HG03521 (cell line): ENCODE measurements at regions not wholly inside any gene's neighbourhood (a gene's known extent, or its start where the extent isn't known, plus 50 kb on each side); places are given as distances from the start of the nearest gene placed in this dataset.

Experiments used
- ATAC-seq: cut with Tn5 transposase; IDR thresholded peaks from one replicate; pipeline ENCODE4 v1.9.1; 2021; ENCODE audit warnings: mild to moderate bottlenecking, moderate library complexity; ENCODE audit not compliant: unreplicated experiment

- ATAC-seq = no peak
Observed at GRCh38 chr11:92423115-92424034, 198.8 kb downstream of the FAT3 start.

- no peak for ATAC-seq
Observed at GRCh38 chr11:92424281-92424680, 199.7 kb downstream of the FAT3 start.

- ATAC-seq = no peak
Observed at GRCh38 chr11:92425127-92425526, 200.5 kb downstream of the FAT3 start.

GRCh38 chr11:92432515-92432914 lies 207.9 kb downstream of the FAT3 start:
- ATAC-seq = no peak

GRCh38 chr11:92436034-92436920 lies 211.7 kb downstream of the FAT3 start:
- no peak for ATAC-seq

GRCh38 chr11:92439133-92439532 lies 214.5 kb downstream of the FAT3 start:
- no peak for ATAC-seq

- no peak for ATAC-seq
Observed at GRCh38 chr11:92440701-92441442, 216.3 kb downstream of the FAT3 start.

GRCh38 chr11:92441443-92441726 lies 216.8 kb downstream of the FAT3 start:
- no peak for ATAC-seq

- ATAC-seq = no peak
Observed at GRCh38 chr11:92443199-92443598, 218.6 kb downstream of the FAT3 start.

GRCh38 chr11:92447586-92447985 lies 223.0 kb downstream of the FAT3 start:
- no peak for ATAC-seq

- ATAC-seq = no peak
Observed at GRCh38 chr11:92449222-92449621, 224.6 kb downstream of the FAT3 start.

GRCh38 chr11:92449780-92450179 lies 225.2 kb downstream of the FAT3 start:
- ATAC-seq = no peak

GRCh38 chr11:92451063-92451462 lies 226.4 kb downstream of the FAT3 start:
- no peak for ATAC-seq

- ATAC-seq = no peak
Observed at GRCh38 chr11:92453055-92453454, 228.4 kb downstream of the FAT3 start.

- ATAC-seq = no peak
Observed at GRCh38 chr11:92455210-92455790, 230.7 kb downstream of the FAT3 start.

- no peak for ATAC-seq
Observed at GRCh38 chr11:92457250-92457649, 232.6 kb downstream of the FAT3 start.

- no peak for ATAC-seq
Observed at GRCh38 chr11:92458486-92458885, 233.9 kb downstream of the FAT3 start.

GRCh38 chr11:92460213-92460612 lies 235.6 kb downstream of the FAT3 start:
- ATAC-seq = no peak

- no peak for ATAC-seq
Observed at GRCh38 chr11:92461447-92461846, 236.8 kb downstream of the FAT3 start.

- no peak for ATAC-seq
Observed at GRCh38 chr11:92462821-92463220, 238.2 kb downstream of the FAT3 start.

GRCh38 chr11:92464822-92465221 lies 240.2 kb downstream of the FAT3 start:
- no peak for ATAC-seq
